ENCODE measurements at regions not wholly inside any gene's neighbourhood (a gene's known extent, or its start where the extent isn't known, plus 50 kb on each side); places are given as distances from the start of the nearest gene placed in this dataset.

DNA sequence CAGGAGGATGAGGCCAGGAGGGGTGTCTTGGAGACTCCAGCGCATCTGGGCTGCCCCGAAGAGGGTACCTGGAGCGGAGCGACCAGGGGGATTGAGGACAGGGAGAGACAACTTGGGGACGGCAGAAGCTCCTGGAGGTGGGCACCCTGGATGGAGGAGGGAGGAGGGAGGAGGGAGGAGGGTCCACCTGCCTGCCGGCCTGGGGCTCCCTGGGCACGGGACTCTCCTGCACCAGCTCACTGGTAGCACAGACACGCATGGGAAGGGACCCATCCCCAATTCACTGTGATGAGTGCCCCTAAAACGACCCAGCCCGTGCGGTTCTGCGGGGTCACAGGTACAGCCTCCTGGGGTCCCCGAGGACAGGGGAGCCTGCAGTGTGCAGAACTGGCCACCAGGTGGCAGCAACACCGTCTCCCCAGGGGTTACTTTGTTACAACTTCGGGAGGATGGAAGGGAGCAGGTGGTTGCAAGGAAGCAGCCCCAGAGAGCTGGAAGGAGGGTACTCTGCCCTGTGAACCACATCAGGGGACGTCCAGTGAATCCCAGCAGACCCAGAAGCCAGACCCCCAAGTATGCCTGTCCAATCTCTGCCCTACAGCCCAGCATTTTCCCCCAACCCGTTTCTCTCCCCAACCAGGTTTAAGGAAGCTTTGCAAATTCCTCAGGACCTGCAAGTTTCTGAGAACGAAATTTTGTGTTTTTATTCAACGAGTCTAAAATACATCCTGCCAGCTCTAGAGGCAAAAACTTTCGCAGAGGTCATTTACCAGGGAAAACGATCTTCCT lies 482.4 kb downstream of the NPHP4 start:
- ChIA-PET CTCF (interaction anchor here (0.5 to 1.4 kb wide), 8 partner anchors 26 to 465 kb away, joined by 3 to 6 read pairs (median 4); no protein-coding TSS in a partner anchor), POLR2A (interaction anchor here in 1 of 2 donors (0.6 kb wide), 1 partner anchor 59 kb away, joined by 5 read pairs; no protein-coding TSS in a partner anchor)
- no peaks in the 10 kb centered on the region for H3K36me3 Mint-ChIP-seq
- H3K27me3 Mint-ChIP-seq = peaks cover 9 to 12% of the 10 kb centered on the region in 2 donors
- no peak overlapping the region for H3K4me3 Mint-ChIP-seq
- H3K4me1 Mint-ChIP-seq = peaks cover 6 to 10% (median 6%) of the 10 kb centered on the region in 3 donors
- Histone ChIP-seq H3K4me3 (ENCODE audit: control insufficient read depth in 1 of 2, extremely low read depth in 1 of 2, low read length in 1 of 2) (no peak overlapping the region), H3K4me1 (ENCODE audit: control insufficient read depth in 1 of 2, extremely low read depth in 1 of 2, insufficient read depth in 2 of 2, low read length in 2 of 2) (peaks cover 0 to 8% of the 10 kb centered on the region in 2 experiments), H3K27ac (ENCODE audit: low read length) (no peak overlapping the region), H3K9me3 (no peaks in the 10 kb centered on the region), H3K27me3 (replicated peaks in 1 of 2; ENCODE audit: control insufficient read depth in 2 of 2, extremely low read depth in 1 of 2, insufficient read depth in 2 of 2, low read length in 1 of 2) (peaks cover 0 to 43% of the 10 kb centered on the region in 2 experiments), H3K36me3 (ENCODE audit: control insufficient read depth in 2 of 2, extremely low read depth in 1 of 2, insufficient read depth in 1 of 2, low read length in 1 of 2) (no peaks in the 10 kb centered on the region)
- DNase-seq (peak; percentile 6 to 78 (median 59)), ATAC-seq (replicated peaks in 1 of 4) (peak; percentile 48 to 78 (median 66))
- H3K27ac Mint-ChIP-seq = no peak overlapping the region
- no peaks in the 10 kb centered on the region for H3K9me3 Mint-ChIP-seq
- WGBS (ENCODE audit: insufficient coverage) = 39% methylated on average over 12 of the region's 21 CpGs

- peaks cover 2 to 4% (median 3%) of the 10 kb centered on the region in 3 donors for H3K4me1 Mint-ChIP-seq
- no peak overlapping the region for H3K27ac ChIP-seq (ENCODE audit: low read length)
- no peaks in the 10 kb centered on the region for H3K36me3 ChIP-seq (ENCODE audit: control insufficient read depth in 2 of 2, extremely low read depth in 1 of 2, insufficient read depth in 1 of 2, low read length in 1 of 2)
- ChIA-PET POLR2A (interaction anchor here in 1 of 2 donors (0.6 kb wide), 1 partner anchor 58 kb away, joined by 5 read pairs; no protein-coding TSS in a partner anchor), CTCF (interaction anchor here in 1 of 2 donors (0.6 kb wide), 1 partner anchor 25 kb away, joined by 3 read pairs; no protein-coding TSS in a partner anchor)
- H3K4me3 ChIP-seq (ENCODE audit: control insufficient read depth in 1 of 2, extremely low read depth in 1 of 2, low read length in 1 of 2) = no peak overlapping the region
- ATAC-seq (replicated peaks in 1 of 4) (no peak), DNase-seq (no peak)
- no peak overlapping the region for H3K4me3 Mint-ChIP-seq
- H3K27me3 Mint-ChIP-seq = peaks cover 9 to 17% of the 10 kb centered on the region in 2 donors
- H3K27me3 ChIP-seq (replicated peaks in 1 of 2; ENCODE audit: control insufficient read depth in 2 of 2, extremely low read depth in 1 of 2, insufficient read depth in 2 of 2, low read length in 1 of 2) = peaks cover 0 to 47% of the 10 kb centered on the region in 2 experiments
- WGBS (ENCODE audit: insufficient coverage) = 79% methylated on average over 13 of the region's 14 CpGs
- H3K9me3 ChIP-seq = no peaks in the 10 kb centered on the region
- no peaks in the 10 kb centered on the region for H3K36me3 Mint-ChIP-seq
- no peak overlapping the region for H3K27ac Mint-ChIP-seq
- H3K9me3 Mint-ChIP-seq = no peaks in the 10 kb centered on the region
- peaks cover 0 to 6% of the 10 kb centered on the region in 2 experiments for H3K4me1 ChIP-seq (ENCODE audit: control insufficient read depth in 1 of 2, extremely low read depth in 1 of 2, insufficient read depth in 2 of 2, low read length in 2 of 2)
Observed at GRCh38 chr1:5508669-5509330, 483.4 kb downstream of the NPHP4 start.

- no peaks in the 10 kb centered on the region for H3K9me3 ChIP-seq
- H3K4me1 Mint-ChIP-seq = peaks cover 2 to 4% (median 3%) of the 10 kb centered on the region in 3 donors
- H3K4me3 ChIP-seq (ENCODE audit: control insufficient read depth in 1 of 2, extremely low read depth in 1 of 2, low read length in 1 of 2) = no peak overlapping the region
- ATAC-seq (replicated peaks in 1 of 4) (no peak), DNase-seq (no peak)
- peaks cover 0 to 6% of the 10 kb centered on the region in 2 experiments for H3K4me1 ChIP-seq (ENCODE audit: control insufficient read depth in 1 of 2, extremely low read depth in 1 of 2, insufficient read depth in 2 of 2, low read length in 2 of 2)
- no peak overlapping the region for H3K27ac ChIP-seq (ENCODE audit: low read length)
- no peaks in the 10 kb centered on the region for H3K36me3 Mint-ChIP-seq
- no peak overlapping the region for H3K4me3 Mint-ChIP-seq
- ChIA-PET CTCF (no interaction called here), POLR2A (no interaction called here)
- H3K27me3 ChIP-seq (replicated peaks in 1 of 2; ENCODE audit: control insufficient read depth in 2 of 2, extremely low read depth in 1 of 2, insufficient read depth in 2 of 2, low read length in 1 of 2) = peaks cover 0 to 36% of the 10 kb centered on the region in 2 experiments
- H3K36me3 ChIP-seq (ENCODE audit: control insufficient read depth in 2 of 2, extremely low read depth in 1 of 2, insufficient read depth in 1 of 2, low read length in 1 of 2) = no peaks in the 10 kb centered on the region
- H3K27me3 Mint-ChIP-seq = peaks cover 5 to 18% of the 10 kb centered on the region in 2 donors
- no peaks in the 10 kb centered on the region for H3K9me3 Mint-ChIP-seq
- H3K27ac Mint-ChIP-seq = no peak overlapping the region
- WGBS (ENCODE audit: insufficient coverage) = 57% methylated on average over 9 of the region's 15 CpGs
Observed at GRCh38 chr1:5507340-5507739, 484.9 kb downstream of the NPHP4 start.

DNA sequence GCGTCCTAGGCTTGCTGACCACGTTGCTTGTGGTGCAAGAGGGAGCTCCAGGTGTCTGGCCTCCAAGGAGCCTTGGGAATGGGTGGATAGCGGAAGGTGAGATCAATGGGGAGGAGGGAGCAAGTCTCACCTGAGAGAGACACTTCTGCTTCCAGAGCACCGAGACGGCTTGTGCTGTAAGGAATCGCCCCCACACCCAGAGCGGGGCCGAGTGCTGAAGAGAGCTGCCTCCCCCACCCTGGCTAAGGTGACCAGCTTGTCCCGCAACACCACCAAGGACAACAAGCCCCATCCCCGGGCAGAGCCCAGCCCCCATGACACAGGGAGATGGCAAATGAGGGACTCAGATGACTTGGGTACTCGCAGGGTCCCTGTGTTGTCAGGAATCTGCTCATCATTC lies 485.6 kb downstream of the NPHP4 start:
- ATAC-seq (replicated peaks in 1 of 4) (no peak), DNase-seq (no peak)
- H3K4me3 Mint-ChIP-seq = no peak overlapping the region
- H3K9me3 Mint-ChIP-seq = no peaks in the 10 kb centered on the region
- Histone ChIP-seq H3K9me3 (no peaks in the 10 kb centered on the region), H3K4me3 (ENCODE audit: control insufficient read depth in 1 of 2, extremely low read depth in 1 of 2, low read length in 1 of 2) (no peak overlapping the region), H3K27ac (ENCODE audit: low read length) (no peak overlapping the region), H3K4me1 (ENCODE audit: control insufficient read depth in 1 of 2, extremely low read depth in 1 of 2, insufficient read depth in 2 of 2, low read length in 2 of 2) (peaks cover 0 to 6% of the 10 kb centered on the region in 2 experiments), H3K27me3 (replicated peaks in 1 of 2; ENCODE audit: control insufficient read depth in 2 of 2, extremely low read depth in 1 of 2, insufficient read depth in 2 of 2, low read length in 1 of 2) (peaks cover 0 to 34% of the 10 kb centered on the region in 2 experiments), H3K36me3 (ENCODE audit: control insufficient read depth in 2 of 2, extremely low read depth in 1 of 2, insufficient read depth in 1 of 2, low read length in 1 of 2) (no peaks in the 10 kb centered on the region)
- H3K4me1 Mint-ChIP-seq = peaks cover 2 to 4% (median 3%) of the 10 kb centered on the region in 3 donors
- no peak overlapping the region for H3K27ac Mint-ChIP-seq
- peaks cover 9 to 18% of the 10 kb centered on the region in 2 donors for H3K27me3 Mint-ChIP-seq
- 81% methylated on average over 6 of the region's 11 CpGs for WGBS (ENCODE audit: insufficient coverage)
- CTCF ChIA-PET = no interaction called here
- POLR2A ChIA-PET = no interaction called here
- H3K36me3 Mint-ChIP-seq = no peaks in the 10 kb centered on the region

DNA sequence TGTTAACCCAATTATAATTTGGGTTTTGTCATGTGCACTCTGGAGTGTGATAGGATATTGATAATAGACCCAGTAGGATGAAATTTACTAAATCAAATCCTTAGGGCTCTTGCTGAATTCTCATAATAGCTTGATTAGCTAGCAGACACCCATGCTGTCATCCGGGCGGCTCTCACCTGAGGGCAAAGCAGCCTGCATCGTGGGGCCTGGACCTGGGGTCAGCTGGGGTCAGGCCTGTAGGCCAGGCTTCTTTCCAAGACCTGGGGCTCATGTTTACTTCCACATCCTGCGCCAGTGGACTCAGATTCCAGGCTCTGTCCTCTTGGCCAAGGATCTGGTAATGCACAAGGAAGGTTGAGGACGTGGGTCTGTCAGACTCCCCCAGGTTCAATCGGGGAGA lies 486.3 kb downstream of the NPHP4 start:
- DNase-seq = no peak
- no peak for ATAC-seq (replicated peaks in 1 of 4)
- Mint-ChIP-seq H3K27me3 (peaks cover 9 to 15% of the 10 kb centered on the region in 2 donors), H3K4me3 (no peak overlapping the region), H3K27ac (no peak overlapping the region), H3K9me3 (no peaks in the 10 kb centered on the region), H3K36me3 (no peaks in the 10 kb centered on the region), H3K4me1 (peaks cover 2 to 4% (median 3%) of the 10 kb centered on the region in 3 donors)
- Histone ChIP-seq H3K27me3 (replicated peaks in 1 of 2; ENCODE audit: control insufficient read depth in 2 of 2, extremely low read depth in 1 of 2, insufficient read depth in 2 of 2, low read length in 1 of 2) (peaks cover 0 to 28% of the 10 kb centered on the region in 2 experiments), H3K4me1 (ENCODE audit: control insufficient read depth in 1 of 2, extremely low read depth in 1 of 2, insufficient read depth in 2 of 2, low read length in 2 of 2) (peaks cover 0 to 6% of the 10 kb centered on the region in 2 experiments), H3K36me3 (ENCODE audit: control insufficient read depth in 2 of 2, extremely low read depth in 1 of 2, insufficient read depth in 1 of 2, low read length in 1 of 2) (no peaks in the 10 kb centered on the region), H3K9me3 (no peaks in the 10 kb centered on the region), H3K4me3 (ENCODE audit: control insufficient read depth in 1 of 2, extremely low read depth in 1 of 2, low read length in 1 of 2) (no peak overlapping the region), H3K27ac (ENCODE audit: low read length) (no peak overlapping the region)
- ChIA-PET CTCF (no interaction called here), POLR2A (no interaction called here)
- WGBS (ENCODE audit: insufficient coverage) = 70% methylated on average over 5 of the region's 6 CpGs

DNA sequence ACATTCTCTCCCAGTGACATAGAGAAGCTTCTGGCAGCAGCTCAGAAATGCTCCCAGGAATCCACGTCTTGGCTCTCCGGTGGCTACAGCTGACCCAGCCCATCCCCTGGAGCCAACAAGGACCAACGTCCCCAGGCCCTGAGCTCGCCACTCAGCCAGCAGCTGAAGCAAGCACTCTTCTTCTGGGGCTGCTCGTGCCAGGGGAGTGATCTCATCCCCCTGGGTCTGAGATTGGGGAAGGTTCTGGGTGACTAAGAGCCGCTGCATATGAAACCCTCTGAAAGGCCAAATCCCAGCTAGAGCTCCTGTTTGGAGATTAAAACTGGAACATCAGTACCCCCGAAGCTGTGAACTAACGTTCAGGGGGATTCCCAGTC lies 487.9 kb downstream of the NPHP4 start:
- Histone ChIP-seq H3K27me3 (replicated peaks in 1 of 2; ENCODE audit: control insufficient read depth in 2 of 2, extremely low read depth in 1 of 2, insufficient read depth in 2 of 2, low read length in 1 of 2) (peaks cover 0 to 18% of the 10 kb centered on the region in 2 experiments), H3K36me3 (ENCODE audit: control insufficient read depth in 2 of 2, extremely low read depth in 1 of 2, insufficient read depth in 1 of 2, low read length in 1 of 2) (no peaks in the 10 kb centered on the region), H3K9me3 (no peaks in the 10 kb centered on the region), H3K27ac (ENCODE audit: low read length) (no peak overlapping the region), H3K4me3 (ENCODE audit: control insufficient read depth in 1 of 2, extremely low read depth in 1 of 2, low read length in 1 of 2) (no peak overlapping the region), H3K4me1 (ENCODE audit: control insufficient read depth in 1 of 2, extremely low read depth in 1 of 2, insufficient read depth in 2 of 2, low read length in 2 of 2) (no peaks in the 10 kb centered on the region)
- H3K9me3 Mint-ChIP-seq = no peaks in the 10 kb centered on the region
- no peaks in the 10 kb centered on the region for H3K36me3 Mint-ChIP-seq
- 65% methylated on average over 6 of the region's 8 CpGs for WGBS (ENCODE audit: insufficient coverage)
- ChIA-PET POLR2A (no interaction called here), CTCF (no interaction called here)
- ATAC-seq (replicated peaks in 1 of 4) (no peak), DNase-seq (no peak)
- no peak overlapping the region for H3K4me3 Mint-ChIP-seq
- no peak overlapping the region for H3K27ac Mint-ChIP-seq
- peaks cover 9 to 13% of the 10 kb centered on the region in 2 donors for H3K27me3 Mint-ChIP-seq
- H3K4me1 Mint-ChIP-seq = peaks cover 0 to 2% (median under 1%) of the 10 kb centered on the region in 3 donors
